Sigmoid colon (tissue), 3 donors: ENCODE measurements at regions not wholly inside any gene's neighbourhood (a gene's known extent, or its start where the extent isn't known, plus 50 kb on each side); places are given as distances from the start of the nearest gene placed in this dataset.
"Not testable (repeated sequence)": the region's sequence is repeated elsewhere in the genome, so short reads cannot be mapped to it uniquely, and the experiment has no call there.

Experiments
- CTCF ChIP-seq, 4 experiments: fragments of 450-650 bp in 3 of 4; fragments of 200-600 bp in 1 of 4; IDR thresholded peaks; one replicate each; pipeline ENCODE4 v1.5.1; 2016 to 2019; ENCODE audit warnings: antibody characterized with exemption in 4 of 4, mild to moderate bottlenecking in 3 of 4, moderate library complexity in 2 of 4
- POLR2A ChIP-seq, 2 donors: fragments of 450-650 bp; IDR thresholded peaks; one replicate each; pipeline ENCODE4 v1.6.1; 2016; ENCODE audit warnings: antibody characterized with exemption in 2 of 2, mild to moderate bottlenecking in 2 of 2, moderate library complexity in 2 of 2

- not testable (repeated sequence) for TF ChIP-seq CTCF, POLR2A (IDR thresholded peaks at IDR 0.05)
These were observed 98.9 kb downstream of the CCDC74A start for GRCh38 chr2:131626565-131626964.
